Mesothelial cell of epicardium (in vitro differentiated cells): ENCODE measurements at regions not wholly inside any gene's neighbourhood (a gene's known extent, or its start where the extent isn't known, plus 50 kb on each side); places are given as distances from the start of the nearest gene placed in this dataset.

Source experiments
- DNase-seq, 2 experiments: peaks; one replicate each; pipeline ENCODE4 v3.0.0; 2021; ENCODE audit warnings: low spot score in 2 of 2; ENCODE audit not compliant: unreplicated experiment in 2 of 2
- H3K27ac Mint-ChIP-seq: 2 replicates; pipeline ENCODE4 v1.8.0; 2021; ENCODE audit warnings: mixed read lengths
- H3K27me3 Mint-ChIP-seq: 2 replicates; pipeline ENCODE4 v1.8.0; 2021; ENCODE audit warnings: low read depth, mixed read lengths
- H3K36me3 Mint-ChIP-seq: 2 replicates; pipeline ENCODE4 v1.8.0; 2021; ENCODE audit warnings: mixed read lengths
- H3K4me1 Mint-ChIP-seq: 2 replicates; pipeline ENCODE4 v1.8.0; 2021; ENCODE audit warnings: mixed read lengths
- H3K4me3 Mint-ChIP-seq: 2 replicates; pipeline ENCODE4 v1.8.0; 2021; ENCODE audit warnings: mild to moderate bottlenecking, moderate library complexity, mixed read lengths
- H3K9me3 Mint-ChIP-seq: 2 replicates; pipeline ENCODE4 v1.8.0; 2021; ENCODE audit warnings: mixed read lengths
- TF ChIP-seq, protein P1 (sequence below): fragments of 200-600 bp; sonication (generic); IDR thresholded peaks from one replicate; pipeline ENCODE4 v1.5.0; 2021; ENCODE audit warnings: antibody characterized with exemption; ENCODE audit not compliant: unreplicated experiment

DNA sequence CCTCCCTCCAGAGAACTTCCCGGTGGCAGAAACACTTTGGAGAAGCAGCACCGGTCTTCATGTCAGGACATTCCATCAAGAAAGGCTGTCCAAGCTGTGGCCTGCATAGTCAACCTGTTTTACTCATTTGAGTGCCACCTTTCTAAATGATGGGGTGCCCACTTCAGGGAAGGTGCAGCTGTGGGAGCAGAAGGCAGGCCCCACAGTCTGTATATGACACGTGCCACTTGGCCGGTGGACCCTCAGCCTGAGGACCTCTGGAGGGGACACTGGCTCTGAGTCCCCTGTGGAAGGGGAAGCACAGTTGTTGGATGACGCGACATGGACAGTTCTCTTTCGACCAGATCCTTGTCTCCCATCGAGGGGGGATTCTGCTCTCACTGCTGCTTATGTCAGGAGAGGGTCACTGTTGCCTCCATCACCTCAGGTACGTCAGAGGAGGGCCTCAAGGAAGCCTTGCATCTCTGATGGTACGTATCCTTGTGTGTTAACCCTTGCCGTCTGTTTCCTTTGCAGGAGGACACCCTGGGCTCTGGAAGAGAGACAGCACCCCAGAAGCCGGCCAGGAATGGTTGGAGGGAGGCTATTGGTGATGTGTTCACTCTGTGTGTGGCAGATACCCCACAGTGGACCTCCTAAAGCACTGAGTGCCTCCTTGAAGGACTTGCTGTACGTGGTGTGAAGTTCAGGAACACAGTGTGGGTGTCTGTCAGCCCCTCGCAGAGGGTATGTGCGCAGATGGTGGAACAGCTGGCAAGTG, 132.1 kb upstream of the RTL1 start:
- peaks cover 14% of the 10 kb centered on the region for H3K27me3 Mint-ChIP-seq
- TF ChIP-seq, protein P1, sequence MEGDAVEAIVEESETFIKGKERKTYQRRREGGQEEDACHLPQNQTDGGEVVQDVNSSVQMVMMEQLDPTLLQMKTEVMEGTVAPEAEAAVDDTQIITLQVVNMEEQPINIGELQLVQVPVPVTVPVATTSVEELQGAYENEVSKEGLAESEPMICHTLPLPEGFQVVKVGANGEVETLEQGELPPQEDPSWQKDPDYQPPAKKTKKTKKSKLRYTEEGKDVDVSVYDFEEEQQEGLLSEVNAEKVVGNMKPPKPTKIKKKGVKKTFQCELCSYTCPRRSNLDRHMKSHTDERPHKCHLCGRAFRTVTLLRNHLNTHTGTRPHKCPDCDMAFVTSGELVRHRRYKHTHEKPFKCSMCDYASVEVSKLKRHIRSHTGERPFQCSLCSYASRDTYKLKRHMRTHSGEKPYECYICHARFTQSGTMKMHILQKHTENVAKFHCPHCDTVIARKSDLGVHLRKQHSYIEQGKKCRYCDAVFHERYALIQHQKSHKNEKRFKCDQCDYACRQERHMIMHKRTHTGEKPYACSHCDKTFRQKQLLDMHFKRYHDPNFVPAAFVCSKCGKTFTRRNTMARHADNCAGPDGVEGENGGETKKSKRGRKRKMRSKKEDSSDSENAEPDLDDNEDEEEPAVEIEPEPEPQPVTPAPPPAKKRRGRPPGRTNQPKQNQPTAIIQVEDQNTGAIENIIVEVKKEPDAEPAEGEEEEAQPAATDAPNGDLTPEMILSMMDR: no peak
- peaks cover 3% of the 10 kb centered on the region for H3K9me3 Mint-ChIP-seq
- H3K36me3 Mint-ChIP-seq: no peaks in the 10 kb centered on the region
- no peak overlapping the region for H3K4me3 Mint-ChIP-seq
- no peak overlapping the region for H3K27ac Mint-ChIP-seq
- peak in 1 of 2 experiments; percentile 1 for DNase-seq
- H3K4me1 Mint-ChIP-seq: no peaks in the 10 kb centered on the region

DNA sequence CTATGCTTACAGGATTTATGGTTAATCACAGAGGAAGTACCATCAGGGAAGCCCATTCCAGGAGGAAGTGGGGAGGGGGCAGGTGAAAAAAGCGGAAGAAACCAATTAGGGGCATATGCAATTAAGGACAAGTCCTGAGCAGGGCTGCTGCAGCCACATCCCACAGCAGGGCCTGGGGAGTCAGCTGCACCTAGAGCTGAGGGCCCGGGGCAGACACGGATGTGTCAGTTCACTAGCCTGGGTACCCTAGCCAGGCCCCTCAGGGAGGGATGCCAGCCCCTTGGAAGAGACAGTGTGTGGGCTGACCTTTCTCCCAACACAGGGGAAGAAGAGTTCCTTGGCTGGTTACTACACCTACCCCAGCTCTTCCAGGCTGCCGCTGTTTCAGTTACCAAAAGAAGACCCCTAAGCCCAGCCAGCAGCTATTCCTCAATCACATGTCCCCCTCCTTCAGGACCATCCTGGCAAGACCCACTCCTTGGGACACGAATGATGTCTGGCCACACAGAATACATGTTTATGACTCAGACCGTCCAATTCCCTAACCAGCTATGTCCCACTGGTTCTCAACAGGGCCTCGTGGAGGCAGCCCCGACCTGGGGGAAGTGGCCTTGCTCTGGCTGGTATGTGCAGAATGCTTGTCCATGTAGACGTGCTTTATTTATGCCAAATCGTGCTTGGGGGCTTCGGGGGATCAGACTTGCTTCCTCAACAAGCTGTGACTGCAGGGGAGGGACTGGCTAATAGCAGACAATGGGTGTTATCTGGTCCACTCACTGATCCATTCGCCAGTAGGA, 133.7 kb upstream of the RTL1 start:
- Mint-ChIP-seq H3K4me1 (no peaks in the 10 kb centered on the region), H3K4me3 (no peak overlapping the region), H3K27me3 (peaks cover 14% of the 10 kb centered on the region), H3K9me3 (peaks cover 3% of the 10 kb centered on the region), H3K36me3 (no peaks in the 10 kb centered on the region), H3K27ac (no peak overlapping the region)
- no peak for DNase-seq
- TF ChIP-seq, protein P1: no peak

DNA sequence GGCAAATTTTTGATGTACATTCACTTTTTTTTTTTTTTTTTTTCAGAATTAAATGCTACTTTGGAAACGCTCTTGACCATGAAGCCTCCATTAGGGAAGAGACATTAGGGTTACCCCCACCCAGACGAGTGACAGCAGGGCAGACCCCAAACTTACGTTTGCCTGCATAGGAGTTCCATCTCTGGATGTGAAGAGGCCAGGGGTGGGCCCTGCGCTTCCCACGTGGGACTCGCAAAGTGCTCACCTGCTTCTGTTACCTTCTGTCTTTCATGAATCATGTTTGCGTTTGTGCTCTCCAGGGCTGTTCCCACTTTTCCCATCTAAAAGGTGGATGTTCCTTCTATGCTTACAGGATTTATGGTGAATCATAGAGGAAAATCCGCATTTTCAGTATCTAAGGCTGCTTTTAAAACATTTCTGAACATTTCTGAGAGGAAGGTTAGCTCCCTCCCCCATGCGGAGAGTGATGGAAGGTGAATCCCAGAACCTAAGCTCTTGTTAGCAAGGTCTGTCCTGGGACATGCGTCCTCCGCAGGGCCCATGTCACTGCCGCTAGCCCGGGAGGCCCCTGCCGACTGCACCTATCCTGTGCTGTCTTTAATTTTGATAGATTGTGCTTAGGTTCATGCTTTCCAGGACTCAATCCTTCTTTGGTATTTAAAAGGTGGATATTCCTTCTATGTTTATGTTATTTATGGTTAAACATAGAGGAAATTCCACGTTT, 135.7 kb upstream of the RTL1 start:
- Mint-ChIP-seq H3K27me3 (peaks cover 14% of the 10 kb centered on the region), H3K36me3 (no peaks in the 10 kb centered on the region), H3K27ac (no peak overlapping the region), H3K4me1 (no peaks in the 10 kb centered on the region), H3K9me3 (peaks cover 3% of the 10 kb centered on the region), H3K4me3 (no peak overlapping the region)
- TF ChIP-seq, protein P1: no peak
- DNase-seq: no peak

DNA sequence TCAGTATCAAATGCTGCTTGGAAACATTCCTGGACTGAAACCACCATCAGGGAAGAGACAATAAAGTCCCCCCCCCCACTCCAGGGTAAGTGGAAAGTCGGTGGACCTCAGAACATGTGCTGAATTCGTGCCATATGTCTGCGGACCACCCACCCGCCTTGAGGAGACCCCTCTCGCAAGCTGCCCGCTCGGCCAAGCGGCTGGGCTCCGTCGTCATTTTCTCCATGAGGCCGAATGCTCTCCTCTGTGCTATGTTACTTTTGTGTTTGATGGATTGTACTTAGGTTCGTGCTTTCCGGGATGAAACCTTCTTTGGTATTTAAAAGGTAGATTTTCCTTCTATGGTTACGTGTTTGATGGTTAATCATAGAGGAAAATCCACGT, 136.2 kb upstream of the RTL1 start:
- H3K27me3 Mint-ChIP-seq: peaks cover 14% of the 10 kb centered on the region
- H3K36me3 Mint-ChIP-seq: no peaks in the 10 kb centered on the region
- peaks cover 3% of the 10 kb centered on the region for H3K9me3 Mint-ChIP-seq
- H3K27ac Mint-ChIP-seq: no peak overlapping the region
- H3K4me1 Mint-ChIP-seq: no peaks in the 10 kb centered on the region
- no peak overlapping the region for H3K4me3 Mint-ChIP-seq
- DNase-seq: no peak
- TF ChIP-seq, protein P1: no peak

DNA sequence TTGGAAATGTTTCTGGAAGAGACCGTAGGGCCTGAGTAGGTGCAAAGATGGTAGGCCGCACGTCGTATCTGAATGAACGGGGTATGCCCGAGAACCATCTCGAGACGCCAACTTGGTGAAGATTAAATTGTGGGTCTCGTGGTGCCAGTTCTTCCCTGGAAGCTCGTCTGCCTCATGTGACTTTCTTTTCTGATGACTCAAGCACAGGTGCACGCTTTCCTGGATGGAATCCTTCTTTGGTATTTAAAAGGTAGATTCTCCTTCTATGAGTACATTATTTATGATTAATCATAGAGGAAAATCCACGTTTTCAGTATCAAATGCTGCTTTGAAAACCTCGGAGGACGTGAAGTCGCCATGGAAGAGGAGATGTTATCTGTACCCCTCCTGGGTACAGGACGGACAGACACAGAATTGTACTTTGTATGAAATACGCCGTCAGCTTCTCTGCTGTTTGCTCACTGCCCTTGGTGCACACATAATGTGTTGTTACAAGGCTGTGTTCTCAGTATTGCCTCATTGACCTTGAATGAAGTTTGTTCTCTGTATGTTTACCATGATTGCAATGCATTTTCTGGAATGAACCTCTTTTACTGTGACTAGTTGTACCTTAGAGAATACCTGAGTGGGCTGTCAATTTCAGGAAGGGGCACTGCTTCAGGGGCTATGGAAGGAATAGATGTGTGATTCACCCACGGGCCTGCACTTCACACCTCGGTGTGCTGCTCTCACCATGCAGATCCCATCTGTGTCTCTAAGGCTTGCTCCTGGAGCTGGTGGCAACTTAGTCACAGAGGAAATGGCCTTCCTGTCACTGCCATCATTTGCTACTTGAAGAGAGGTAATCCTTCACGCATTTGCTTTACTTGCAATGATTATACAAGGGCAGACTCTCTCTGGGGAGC, 137.3 kb upstream of the RTL1 start:
- no peak for DNase-seq
- H3K27me3 Mint-ChIP-seq: peaks cover 12% of the 10 kb centered on the region
- no peak overlapping the region for H3K27ac Mint-ChIP-seq
- no peaks in the 10 kb centered on the region for H3K36me3 Mint-ChIP-seq
- H3K4me1 Mint-ChIP-seq: no peaks in the 10 kb centered on the region
- TF ChIP-seq, protein P1: no peak
- no peak overlapping the region for H3K4me3 Mint-ChIP-seq
- H3K9me3 Mint-ChIP-seq: peaks cover 3% of the 10 kb centered on the region
